ENCODE measurements at regions not wholly inside any gene's neighbourhood (a gene's known extent, or its start where the extent isn't known, plus 50 kb on each side); places are given as distances from the start of the nearest gene placed in this dataset.
"Not testable (repeated sequence)": the region's sequence is repeated elsewhere in the genome, so short reads cannot be mapped to it uniquely, and the experiment has no call there.

GRCh38 chr2:8446751-8447150 is 235.1 kb upstream of the ID2 start:
- not testable (repeated sequence) for TF ChIP-seq CTCF (conservative IDR thresholded peaks at IDR 0.05; ENCODE audit: low read length); EZH2phosphoT487 (IDR thresholded peaks at IDR 0.05; ENCODE audit: borderline replicate concordance)

Data from Loucy (cell line).